SK-N-SH (cell line): ENCODE measurements at regions not wholly inside any gene's neighbourhood (a gene's known extent, or its start where the extent isn't known, plus 50 kb on each side); places are given as distances from the start of the nearest gene placed in this dataset.
A peak's percentile ranks its signal among the peaks of the same experiment; 100 is the strongest.
"Not testable (repeated sequence)": the region's sequence is repeated elsewhere in the genome, so short reads cannot be mapped to it uniquely, and the experiment has no call there.

Source experiments
- CTCF ChIA-PET: fragments of 300-600, 350-600 bp; formaldehyde crosslinking; extraction: SDS; loops from one replicate; lab custom pipeline; 2021; lab: Yijun Ruan, JAX
- POLR2A ChIA-PET: fragments of 350-600 bp; sonication (Branson Sonifier 250); formaldehyde crosslinking; extraction: SDS; loops from one replicate; lab custom pipeline; 2020; ENCODE audit warnings: antibody characterized with exemption, inconsistent platforms; lab: Yijun Ruan, JAX
- DNase-seq: peaks from one replicate; pipeline ENCODE4 v3.0.0; 2012
- H2AFZ ChIP-seq: fragments of 200-600 bp; sonication (generic); 2 replicates; pipeline ENCODE4 v1.8.1; 2016; ENCODE audit warnings: antibody characterized with exemption, mild to moderate bottlenecking, low read depth
- H3F3A ChIP-seq: fragments of 200-600 bp; sonication (generic); replicated peaks from 2 replicates; pipeline ENCODE3; 2016; ENCODE audit warnings: antibody characterized with exemption, mild to moderate bottlenecking; ENCODE audit not compliant: insufficient read depth
- H3K27ac ChIP-seq, 2 experiments: fragments of 200-500 bp in 1 of 2; fragments of 200-600 bp in 1 of 2; sonication (Bioruptor generic) in 1 of 2; sonication (generic), shearing (Covaris generic) in 1 of 2; 2 replicates each; pipeline versions ENCODE4 v1.5.1 to v1.6.1; 2014 to 2016; ENCODE audit warnings: low read depth in 2 of 2, inconsistent platforms in 1 of 2, low read length in 1 of 2, mild to moderate bottlenecking in 1 of 2, mixed read lengths in 1 of 2
- H3K27me3 ChIP-seq: fragments of 200-600 bp; sonication (generic), shearing (Covaris generic); 2 replicates; pipeline ENCODE4 v1.6.1; 2016; ENCODE audit warnings: mixed run types; ENCODE audit not compliant: insufficient read depth
- H3K36me3 ChIP-seq, 2 experiments: fragments of 200-500 bp in 1 of 2; fragments of 200-600 bp in 1 of 2; sonication (Bioruptor generic) in 1 of 2; sonication (generic) in 1 of 2; replicated peaks in 1 of 2; 2 replicates each; pipeline versions ENCODE3 to v1.5.1; 2014 to 2016; ENCODE audit warnings: low read length in 1 of 2, mild to moderate bottlenecking in 1 of 2; ENCODE audit not compliant: insufficient read depth in 2 of 2, control insufficient read depth in 1 of 2
- H3K4me1 ChIP-seq, 2 experiments: fragments of 200-500 bp in 1 of 2; fragments of 200-600 bp in 1 of 2; sonication (Bioruptor generic) in 1 of 2; sonication (generic), shearing (Covaris generic) in 1 of 2; 2 replicates each; pipeline versions ENCODE4 v1.5.1 to v1.6.1; 2014 to 2016; ENCODE audit warnings: low read depth in 1 of 2, low read length in 1 of 2, mixed run types in 1 of 2; ENCODE audit not compliant: insufficient read depth in 2 of 2, control insufficient read depth in 1 of 2
- H3K4me2 ChIP-seq: fragments of 200-600 bp; sonication (generic), shearing (Covaris generic); 2 replicates; pipeline ENCODE4 v1.6.1; 2017; ENCODE audit warnings: mixed run types
- H3K4me3 ChIP-seq, 2 experiments: fragments of 200-500 bp in 1 of 2; fragments of 200-600 bp in 1 of 2; sonication (Bioruptor generic) in 1 of 2; sonication (generic), shearing (Covaris generic) in 1 of 2; 2 replicates each; pipeline versions ENCODE4 v1.5.1 to v1.8.1; 2014 to 2016; ENCODE audit warnings: low read depth in 2 of 2, inconsistent platforms in 1 of 2, low read length in 1 of 2, mild to moderate bottlenecking in 1 of 2, mixed read lengths in 1 of 2, moderate library complexity in 1 of 2
- H3K79me2 ChIP-seq: fragments of 200-600 bp; sonication (generic); 2 replicates; pipeline ENCODE4 v1.8.1; 2017; ENCODE audit warnings: mild to moderate bottlenecking; ENCODE audit not compliant: insufficient read depth
- H3K9ac ChIP-seq: fragments of 200-600 bp; sonication (generic); 2 replicates; pipeline ENCODE4 v1.6.1; 2017; ENCODE audit warnings: mixed run types
- H3K9me2 ChIP-seq: fragments of 200-600 bp; sonication (generic); 2 replicates; pipeline ENCODE4 v1.6.1; 2017; ENCODE audit warnings: mixed run types
- H3K9me3 ChIP-seq: fragments of 200-600 bp; sonication (generic); 2 replicates; pipeline ENCODE4 v1.6.1; 2017; ENCODE audit warnings: mixed run types, mild to moderate bottlenecking, moderate library complexity
- H4K20me1 ChIP-seq: fragments of 200-600 bp; sonication (generic); 2 replicates; pipeline ENCODE4 v1.6.1; 2017; ENCODE audit warnings: mild to moderate bottlenecking, mixed run types; ENCODE audit not compliant: insufficient read depth
- CHD2 ChIP-seq: fragments of 150-350 bp; IDR thresholded peaks from 2 replicates; pipeline ENCODE4 v1.6.1; 2018; ENCODE audit warnings: low read length; ENCODE audit not compliant: partially characterized antibody
- EP300 ChIP-seq, 2 experiments: IDR thresholded peaks; 2 replicates each; pipeline versions ENCODE4 v1.4.0 to v1.6.1; 2012; ENCODE audit warnings: borderline replicate concordance in 1 of 2, low read depth in 1 of 2, low read length in 1 of 2
- RAD21 ChIP-seq: IDR thresholded peaks from 2 replicates; pipeline ENCODE4 v1.6.1; 2012; ENCODE audit warnings: mild to moderate bottlenecking, low read length
- WGBS: methylation state at CpG from one replicate; pipeline ENCODE4 v1.1.6; 2017; ENCODE audit warnings: low lambda C conversion rate; 5-methylcytosine and 5-hydroxymethylcytosine counted together

GRCh38 chr16:29302433-29302832 is 104.1 kb downstream of the NPIPB11 start:
- H4K20me1 ChIP-seq, H3K9me3 ChIP-seq, H3K79me2 ChIP-seq, POLR2A ChIA-PET, H3K4me2 ChIP-seq, H2AFZ ChIP-seq, H3K9me2 ChIP-seq, CTCF ChIA-PET, H3K27me3 ChIP-seq, H3K27ac ChIP-seq, H3K4me3 ChIP-seq, H3F3A ChIP-seq, H3K36me3 ChIP-seq, DNase-seq, H3K9ac ChIP-seq: not testable (repeated sequence)
- H3K4me1 ChIP-seq, result peaks cover 5 to 26% of the 10 kb centered on the region in 2 experiments; a peak in 2 of 4 replicates
- WGBS, result 93% methylated on average over 20 of the region's 20 CpGs

DNA sequence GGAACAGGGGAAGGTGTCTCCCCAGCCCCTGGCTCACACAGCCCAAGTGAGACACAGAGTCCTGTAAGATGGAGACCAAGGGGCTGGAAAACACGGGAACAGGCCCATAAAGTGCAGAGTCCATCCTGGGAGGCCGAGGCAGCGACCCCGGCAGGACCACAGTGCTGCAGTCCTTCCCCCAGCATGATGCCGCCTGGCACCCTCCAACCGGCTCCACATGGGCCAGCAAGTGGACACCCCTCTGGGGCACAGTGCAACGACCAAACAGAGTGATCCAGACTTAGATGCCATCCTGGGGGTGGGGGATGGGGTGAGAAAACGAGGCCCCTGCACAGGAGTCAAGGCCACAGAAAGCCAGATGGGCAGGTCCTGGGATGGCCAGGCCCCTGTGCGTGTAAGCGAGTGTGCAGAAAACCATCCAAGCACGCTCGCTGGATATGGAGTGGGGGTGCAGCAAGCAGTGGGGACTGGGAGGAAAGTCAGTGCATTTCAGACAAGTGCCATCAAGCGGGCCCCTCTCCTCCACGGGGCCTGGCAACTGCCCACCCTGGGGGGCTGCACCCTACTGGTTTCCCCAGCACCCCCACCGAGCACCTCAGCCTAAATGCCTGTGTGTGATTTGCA is 104.7 kb downstream of the NPIPB11 start:
- H3K9me2 ChIP-seq, H3K4me3 ChIP-seq, H4K20me1 ChIP-seq, H3K4me2 ChIP-seq, H3K79me2 ChIP-seq, H3K36me3 ChIP-seq, H3K27me3 ChIP-seq, DNase-seq, POLR2A ChIA-PET, H3K27ac ChIP-seq, H3F3A ChIP-seq, H2AFZ ChIP-seq, H3K9ac ChIP-seq, H3K9me3 ChIP-seq, CTCF ChIA-PET: not testable (repeated sequence)
- peaks cover 0 to 26% of the 10 kb centered on the region in 2 experiments; a peak in 1 of 4 replicates for H3K4me1 ChIP-seq
- WGBS, result 78% methylated on average over 8 of the region's 15 CpGs

- H3K79me2 ChIP-seq, H3K4me2 ChIP-seq, H3F3A ChIP-seq, POLR2A ChIA-PET, CTCF ChIA-PET, H4K20me1 ChIP-seq, H3K27me3 ChIP-seq, H3K9me3 ChIP-seq, H3K4me3 ChIP-seq, H3K9ac ChIP-seq, H3K9me2 ChIP-seq, H2AFZ ChIP-seq, H3K36me3 ChIP-seq: not testable (repeated sequence)
- H3K27ac ChIP-seq, result peak overlapping the region in 1 of 2 experiments; percentile 87; a peak in 2 of 4 replicates
- peak; percentile 72 for DNase-seq
- H3K4me1 ChIP-seq, result peaks cover 0 to 26% of the 10 kb centered on the region in 2 experiments; a peak in 1 of 4 replicates
- TF ChIP-seq EP300 (IDR thresholded peaks at IDR 0.05; ENCODE audit: borderline replicate concordance in 1 of 2, low read depth in 1 of 2, low read length in 1 of 2) (peak in 1 of 2 experiments; percentile 63; a peak in 2 of 4 replicates), CHD2 (peak; percentile 62), RAD21 (0 out of 2 replicates have a peak, but pooled peaks have one; percentile 11)
- WGBS, result 63% methylated on average over 22 of the region's 29 CpGs
These were observed 105.7 kb downstream of the NPIPB11 start for GRCh38 chr16:29300541-29301535.

DNA sequence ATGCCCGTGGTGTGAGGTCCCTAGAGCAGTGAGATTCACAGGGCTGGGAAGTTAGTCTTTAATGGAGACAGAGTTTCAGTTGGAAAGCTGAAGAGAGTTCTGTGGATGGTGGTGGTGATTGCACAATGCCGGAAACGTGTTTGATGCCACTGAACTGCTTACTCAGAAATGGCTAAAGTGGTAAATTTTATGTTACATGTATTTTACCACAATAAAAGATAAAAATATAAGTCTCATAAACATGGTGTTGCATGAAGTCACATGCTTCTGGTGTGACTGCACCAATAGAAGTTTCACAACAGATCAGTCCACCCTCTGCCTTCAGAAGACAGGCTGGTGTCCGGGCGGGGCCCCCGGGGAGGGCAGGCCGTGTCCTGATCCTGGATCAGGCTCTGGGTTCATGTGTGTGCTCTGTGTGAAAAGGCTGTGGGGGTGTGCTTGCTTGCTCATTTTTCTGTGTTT is 106.5 kb downstream of the NPIPB11 start:
- H3K27me3 ChIP-seq, H3K79me2 ChIP-seq, DNase-seq, CTCF ChIA-PET, H3F3A ChIP-seq, H3K9ac ChIP-seq, H3K4me3 ChIP-seq, POLR2A ChIA-PET, H2AFZ ChIP-seq, H4K20me1 ChIP-seq, H3K9me3 ChIP-seq, H3K4me2 ChIP-seq, H3K9me2 ChIP-seq, H3K36me3 ChIP-seq: not testable (repeated sequence)
- WGBS, result 86% methylated on average over 7 of the region's 7 CpGs
- Histone ChIP-seq H3K4me1 (peaks cover 0 to 26% of the 10 kb centered on the region in 2 experiments; a peak in 1 of 4 replicates), H3K27ac (peak overlapping the region in 1 of 2 experiments; percentile 87; a peak in 2 of 4 replicates)

GRCh38 chr16:29298997-29299396 is 107.5 kb downstream of the NPIPB11 start:
- H3K27ac ChIP-seq, H3K27me3 ChIP-seq, H3F3A ChIP-seq, H2AFZ ChIP-seq, H3K9ac ChIP-seq, H3K9me3 ChIP-seq, H4K20me1 ChIP-seq, POLR2A ChIA-PET, H3K79me2 ChIP-seq, H3K36me3 ChIP-seq, DNase-seq, H3K4me3 ChIP-seq, CTCF ChIA-PET, H3K9me2 ChIP-seq, H3K4me2 ChIP-seq: not testable (repeated sequence)
- 89% methylated on average over 10 of the region's 10 CpGs for WGBS
- H3K4me1 ChIP-seq, result peaks cover 0 to 26% of the 10 kb centered on the region in 2 experiments; a peak in 1 of 4 replicates
